Mesendoderm (in vitro differentiated cells): ENCODE measurements at regions not wholly inside any gene's neighbourhood (a gene's known extent, or its start where the extent isn't known, plus 50 kb on each side); places are given as distances from the start of the nearest gene placed in this dataset.

Experiments
- DNase-seq: peaks from one replicate; pipeline ENCODE4 v3.0.0; 2013
- H2AK5ac ChIP-seq: 2 replicates; pipeline ENCODE4 v1.6.1; 2013; ENCODE audit warnings: low read length, inconsistent platforms
- H2BK120ac ChIP-seq: 2 replicates; pipeline ENCODE4 v1.6.1; 2013; ENCODE audit warnings: low read depth, mild to moderate bottlenecking, low read length, moderate library complexity, mixed read lengths
- H2BK15ac ChIP-seq: replicated peaks from 2 replicates; pipeline ENCODE4 v1.6.1; 2013; ENCODE audit warnings: low read depth, mild to moderate bottlenecking, moderate library complexity
- H2BK5ac ChIP-seq: 2 replicates; pipeline ENCODE4 v1.6.1; 2013; ENCODE audit warnings: low read length, inconsistent platforms
- H3K18ac ChIP-seq: 2 replicates; pipeline ENCODE4 v1.6.1; 2013; ENCODE audit warnings: mild to moderate bottlenecking, low read length, mixed read lengths
- H3K23ac ChIP-seq: one replicate; pipeline ENCODE4 v1.6.1; 2013; ENCODE audit warnings: low read length
- H3K27ac ChIP-seq: 2 replicates; pipeline ENCODE4 v1.5.1; 2013; ENCODE audit warnings: low read depth, mild to moderate bottlenecking, inconsistent platforms, low read length, moderate library complexity
- H3K27me3 ChIP-seq: 2 replicates; pipeline ENCODE4 v1.6.1; 2013; ENCODE audit warnings: low read length, control low read depth, mild to moderate bottlenecking, inconsistent platforms; ENCODE audit not compliant: insufficient read depth, poor library complexity
- H3K36me3 ChIP-seq: 2 replicates; pipeline ENCODE4 v1.6.1; 2013; ENCODE audit warnings: low read length, inconsistent platforms; ENCODE audit not compliant: control insufficient read depth, insufficient read depth
- H3K4ac ChIP-seq: one replicate; pipeline ENCODE4 v1.6.1; 2013; ENCODE audit warnings: low read depth, mild to moderate bottlenecking, low read length, moderate library complexity
- H3K4me1 ChIP-seq: 2 replicates; pipeline ENCODE4 v1.6.1; 2013; ENCODE audit warnings: low read depth, low read length, inconsistent platforms; ENCODE audit not compliant: control insufficient read depth
- H3K4me2 ChIP-seq: 2 replicates; pipeline ENCODE4 v1.6.1; 2013; ENCODE audit warnings: low read length
- H3K4me3 ChIP-seq: 2 replicates; pipeline ENCODE4 v1.5.1; 2013; ENCODE audit warnings: mild to moderate bottlenecking, low read length
- H3K56ac ChIP-seq: one replicate; pipeline ENCODE4 v1.6.1; 2013; ENCODE audit warnings: low read length
- H3K79me1 ChIP-seq: 2 replicates; pipeline ENCODE4 v1.6.1; 2013; ENCODE audit warnings: low read length, inconsistent platforms
- H3K79me2 ChIP-seq: 2 replicates; pipeline ENCODE4 v1.6.1; 2013; ENCODE audit warnings: mild to moderate bottlenecking, low read length; ENCODE audit not compliant: control insufficient read depth, insufficient read depth
- H3K9ac ChIP-seq: 2 replicates; pipeline ENCODE4 v1.6.1; 2013; ENCODE audit warnings: low read length, inconsistent platforms
- H4K5ac ChIP-seq: one replicate; pipeline ENCODE4 v1.6.1; 2013; ENCODE audit warnings: low read length
- H4K8ac ChIP-seq: one replicate; pipeline ENCODE4 v1.6.1; 2013; ENCODE audit warnings: low read depth, mild to moderate bottlenecking, control low read depth, low read length, moderate library complexity
- WGBS: extraction: QIAGEN DNeasy Blood & Tissue Kit; methylation state at CpG from one replicate; pipeline ENCODE4 v1.1.7; 2013; ENCODE audit warnings: low lambda C conversion rate, missing lambda C conversion rate; ENCODE audit not compliant: insufficient coverage; ENCODE audit errors: extremely low coverage; 5-methylcytosine and 5-hydroxymethylcytosine counted together

DNA sequence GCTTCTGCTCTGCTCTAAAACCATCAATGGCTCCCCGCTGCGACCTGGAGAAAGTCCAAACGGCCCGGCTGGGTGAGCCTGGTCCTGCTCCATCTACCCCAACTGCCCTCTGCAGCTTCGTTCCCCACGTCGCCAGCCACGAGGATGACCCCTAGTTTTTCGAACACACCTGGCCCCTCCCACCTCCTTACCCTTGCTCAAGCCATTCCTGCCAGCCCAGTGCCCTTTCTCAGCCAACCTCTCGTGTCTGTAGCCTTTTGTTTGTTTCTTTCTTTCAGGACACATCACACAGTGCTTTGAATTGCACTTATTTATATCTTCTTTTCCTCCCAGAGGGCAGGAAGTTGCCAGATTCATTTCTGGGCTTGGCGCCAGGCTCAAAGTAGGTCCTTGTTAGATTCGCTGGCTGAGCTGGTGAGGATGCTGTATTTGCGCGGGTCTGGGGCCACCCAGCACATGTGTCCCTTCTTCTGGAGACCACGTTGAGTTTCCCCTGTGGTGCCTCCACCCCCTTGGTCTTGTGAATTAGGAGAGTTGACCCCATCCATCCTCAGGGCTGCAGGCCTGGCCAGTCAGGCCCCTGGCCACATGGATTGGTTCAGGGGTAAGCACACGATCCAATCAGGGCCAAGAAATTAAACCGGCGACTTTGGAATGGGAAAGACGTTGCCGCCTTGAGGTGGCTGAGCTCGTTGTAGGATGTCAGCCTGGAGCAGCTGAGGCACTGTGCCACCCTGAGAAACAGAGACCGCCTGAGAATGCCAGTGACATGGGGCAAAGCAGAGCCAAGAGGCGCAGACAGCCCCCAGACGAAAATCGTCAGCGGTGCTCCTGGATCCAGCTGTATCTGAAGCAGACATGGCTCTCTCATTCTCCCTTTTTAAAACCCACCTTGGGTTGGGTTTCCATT, 156.0 kb downstream of the CEBPB start:
- Histone ChIP-seq H3K4me1 (no peaks in the 10 kb centered on the region), H3K4ac (no peak overlapping the region), H3K4me2 (no peak overlapping the region), H3K27me3 (no peaks in the 10 kb centered on the region), H3K36me3 (no peaks in the 10 kb centered on the region), H2AK5ac (no peak overlapping the region), H3K79me2 (no peaks in the 10 kb centered on the region), H3K79me1 (no peaks in the 10 kb centered on the region), H3K4me3 (no peak overlapping the region), H3K9ac (no peak overlapping the region), H3K56ac (no peak overlapping the region), H3K27ac (no peak overlapping the region), H2BK5ac (no peak overlapping the region), H4K8ac (no peak overlapping the region), H3K18ac (no peak overlapping the region), H3K23ac (no peak overlapping the region), H4K5ac (no peak overlapping the region), H2BK15ac (no peak overlapping the region), H2BK120ac (no peak overlapping the region)
- no CpG with 5 or more reads among the region's 26 CpGs for WGBS
- DNase-seq: no peak

DNA sequence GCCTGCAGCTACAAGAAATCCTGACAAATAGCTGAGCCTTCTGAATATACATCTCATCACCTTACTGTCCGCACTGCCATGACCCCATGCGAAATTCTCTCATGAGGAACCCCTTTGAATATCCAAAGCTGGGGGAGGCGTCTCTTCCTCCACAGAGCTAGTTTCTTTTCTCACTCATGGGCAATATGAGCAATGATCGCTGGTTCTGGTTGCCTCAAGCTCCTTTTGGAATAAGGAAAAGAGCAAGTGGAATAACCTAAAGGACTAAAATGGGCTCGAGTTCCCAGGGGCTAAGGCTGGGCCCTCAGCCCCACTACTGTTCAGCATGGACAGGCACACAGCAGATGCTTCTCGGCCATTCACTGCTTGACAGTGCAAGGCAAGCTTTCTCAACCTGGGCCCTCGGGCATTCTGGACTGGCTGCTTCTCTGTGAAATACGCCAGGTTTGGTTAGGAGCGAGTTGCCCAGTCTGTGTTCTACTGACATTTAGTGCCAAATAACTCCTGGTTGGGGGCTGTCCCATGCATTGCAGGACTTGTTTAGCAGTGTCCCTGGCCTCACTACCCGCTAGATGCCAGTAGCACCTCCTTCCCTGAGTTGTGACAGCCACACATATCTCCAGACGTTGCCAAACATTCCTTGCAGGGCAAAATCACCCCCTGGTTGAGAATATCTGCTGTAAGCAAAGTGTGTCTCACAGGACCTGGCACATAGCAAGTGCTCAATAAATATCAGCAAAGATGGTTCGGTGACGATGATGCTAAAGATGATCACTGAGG, 156.8 kb downstream of the CEBPB start:
- WGBS: no CpG with 5 or more reads among the region's 13 CpGs
- Histone ChIP-seq H3K18ac (no peak overlapping the region), H3K56ac (no peak overlapping the region), H2BK5ac (no peak overlapping the region), H3K4me3 (no peak overlapping the region), H3K9ac (no peak overlapping the region), H3K27ac (no peak overlapping the region), H3K4me2 (no peak overlapping the region), H3K4me1 (no peaks in the 10 kb centered on the region), H3K4ac (no peak overlapping the region), H3K36me3 (no peaks in the 10 kb centered on the region), H4K5ac (no peak overlapping the region), H3K79me2 (no peaks in the 10 kb centered on the region), H2AK5ac (no peak overlapping the region), H2BK15ac (no peak overlapping the region), H3K27me3 (no peaks in the 10 kb centered on the region), H4K8ac (no peak overlapping the region), H3K23ac (no peak overlapping the region), H3K79me1 (no peaks in the 10 kb centered on the region), H2BK120ac (no peak overlapping the region)
- DNase-seq: no peak

DNA sequence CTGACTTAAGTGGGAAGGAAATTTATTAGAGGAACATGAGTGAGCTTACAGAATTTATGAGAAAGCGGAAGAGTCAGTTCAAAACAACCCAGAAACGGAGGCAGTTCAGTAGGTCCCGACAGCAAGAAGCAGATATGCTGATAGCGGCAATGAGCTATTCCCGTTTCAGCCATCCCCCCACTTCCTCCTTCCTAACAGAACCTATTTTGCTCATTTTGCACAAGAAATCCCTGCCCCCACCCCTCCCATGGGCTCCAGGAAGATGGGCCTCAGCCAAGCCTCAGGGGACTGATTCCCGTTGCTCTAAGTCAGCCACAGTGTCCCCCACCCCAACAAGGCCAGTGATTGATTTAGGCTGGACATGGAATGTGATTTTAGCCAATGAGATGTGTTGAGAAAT, 157.5 kb downstream of the CEBPB start:
- WGBS: no CpG with 5 or more reads among the region's 6 CpGs
- H3K27me3 ChIP-seq: no peaks in the 10 kb centered on the region

GRCh38 chr20:50350510-50351249, 159.5 kb upstream of the PTPN1 start:
- H2BK5ac ChIP-seq: no peak overlapping the region
- no peaks in the 10 kb centered on the region for H3K79me2 ChIP-seq
- no peak overlapping the region for H3K23ac ChIP-seq
- H3K4me2 ChIP-seq: no peak overlapping the region
- H3K56ac ChIP-seq: no peak overlapping the region
- no peak overlapping the region for H4K5ac ChIP-seq
- H2AK5ac ChIP-seq: no peak overlapping the region
- no peak overlapping the region for H3K4me3 ChIP-seq
- no peaks in the 10 kb centered on the region for H3K4me1 ChIP-seq
- no peak overlapping the region for H4K8ac ChIP-seq
- H3K36me3 ChIP-seq: no peaks in the 10 kb centered on the region
- H3K79me1 ChIP-seq: no peaks in the 10 kb centered on the region
- H3K9ac ChIP-seq: no peak overlapping the region
- H3K4ac ChIP-seq: no peak overlapping the region
- H3K27me3 ChIP-seq: no peaks in the 10 kb centered on the region
- no peak overlapping the region for H2BK120ac ChIP-seq
- H2BK15ac ChIP-seq: no peak overlapping the region
- no peak overlapping the region for H3K27ac ChIP-seq
- no peak for DNase-seq
- no CpG with 5 or more reads among the region's 16 CpGs for WGBS
- H3K18ac ChIP-seq: no peak overlapping the region

More for the DNA sequence above, 157.5 kb downstream of the CEBPB start:
- H3K9ac ChIP-seq: no peak overlapping the region
- no peak overlapping the region for H2BK120ac ChIP-seq
- no peaks in the 10 kb centered on the region for H3K79me2 ChIP-seq
- no peak overlapping the region for H4K8ac ChIP-seq
- no peaks in the 10 kb centered on the region for H3K4me1 ChIP-seq
- H3K4me2 ChIP-seq: no peak overlapping the region
- no peak overlapping the region for H3K23ac ChIP-seq
- H3K4me3 ChIP-seq: no peak overlapping the region
- no peak overlapping the region for H3K27ac ChIP-seq
- H4K5ac ChIP-seq: no peak overlapping the region
- no peak overlapping the region for H2BK15ac ChIP-seq
- no peaks in the 10 kb centered on the region for H3K79me1 ChIP-seq
- no peak overlapping the region for H2AK5ac ChIP-seq
- DNase-seq: no peak
- H3K36me3 ChIP-seq: no peaks in the 10 kb centered on the region
- H3K56ac ChIP-seq: no peak overlapping the region
- H3K18ac ChIP-seq: no peak overlapping the region
- no peak overlapping the region for H2BK5ac ChIP-seq
- H3K4ac ChIP-seq: no peak overlapping the region

DNA sequence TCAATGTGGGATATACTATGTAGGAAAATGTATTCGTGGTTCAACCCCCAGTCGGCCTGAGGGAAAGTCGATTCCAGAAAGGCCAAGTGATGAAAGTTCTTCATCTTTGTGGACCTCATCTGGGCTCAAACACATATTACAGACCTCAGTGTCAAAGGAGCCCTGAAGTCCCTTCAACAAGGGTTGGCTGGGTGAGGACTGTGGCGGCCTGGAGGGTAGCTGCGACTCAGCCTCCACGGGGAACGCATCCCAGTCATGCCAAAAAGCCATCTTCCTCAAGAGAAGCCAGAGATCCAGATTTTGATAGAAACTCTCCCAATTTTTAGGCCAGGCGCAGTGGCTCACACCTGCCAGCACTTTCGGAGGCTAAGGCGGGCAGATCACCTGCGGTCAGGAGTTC, 158.6 kb upstream of the PTPN1 start:
- DNase-seq: no peak
- no peak overlapping the region for H4K5ac ChIP-seq
- no CpG with 5 or more reads among the region's 11 CpGs for WGBS

More for the DNA sequence above, 158.6 kb upstream of the PTPN1 start:
- no peak overlapping the region for H4K8ac ChIP-seq
- H3K4me2 ChIP-seq: no peak overlapping the region
- H3K36me3 ChIP-seq: no peaks in the 10 kb centered on the region
- no peak overlapping the region for H3K18ac ChIP-seq
- H3K79me1 ChIP-seq: no peaks in the 10 kb centered on the region
- H2BK120ac ChIP-seq: no peak overlapping the region
- H3K9ac ChIP-seq: no peak overlapping the region
- no peak overlapping the region for H2AK5ac ChIP-seq
- no peaks in the 10 kb centered on the region for H3K27me3 ChIP-seq
- H3K27ac ChIP-seq: no peak overlapping the region
- no peaks in the 10 kb centered on the region for H3K4me1 ChIP-seq
- no peak overlapping the region for H2BK5ac ChIP-seq
- no peak overlapping the region for H3K23ac ChIP-seq
- no peaks in the 10 kb centered on the region for H3K79me2 ChIP-seq
- H2BK15ac ChIP-seq: no peak overlapping the region
- H3K4ac ChIP-seq: no peak overlapping the region
- H3K56ac ChIP-seq: no peak overlapping the region
- no peak overlapping the region for H3K4me3 ChIP-seq
